H1 (cell line): ENCODE measurements at regions not wholly inside any gene's neighbourhood (a gene's known extent, or its start where the extent isn't known, plus 50 kb on each side); places are given as distances from the start of the nearest gene placed in this dataset.

Source experiments
- BRCA1 ChIP-seq: IDR thresholded peaks from 2 replicates; pipeline ENCODE4 v1.6.1; 2012; ENCODE audit warnings: low read depth, low read length, improper control_type of control experiment
- E2F6 ChIP-seq: IDR thresholded peaks from 2 replicates; pipeline ENCODE4 v1.6.1; 2012; ENCODE audit warnings: inconsistent platforms
- GTF2F1 ChIP-seq: IDR thresholded peaks from 2 replicates; pipeline ENCODE4 v1.6.1; 2012; ENCODE audit warnings: low read depth, low read length, improper control_type of control experiment, borderline replicate concordance
- KDM1A ChIP-seq: fragments of 200-600, 300-600 bp; sonication (generic); IDR thresholded peaks from 2 replicates; pipeline ENCODE4 v1.7.1; 2016; ENCODE audit warnings: mild to moderate bottlenecking, low read length, borderline replicate concordance
- NANOG ChIP-seq: IDR thresholded peaks from 2 replicates; pipeline ENCODE4 v1.6.1; 2011; ENCODE audit warnings: low read length, low read depth, mild to moderate bottlenecking, inconsistent platforms; ENCODE audit not compliant: insufficient read depth, poor library complexity, severe bottlenecking
- RFX5 ChIP-seq: IDR thresholded peaks from 2 replicates; pipeline ENCODE4 v1.6.1; 2011; ENCODE audit warnings: low read depth, low read length, improper control_type of control experiment, borderline replicate concordance
- RXRA ChIP-seq: IDR thresholded peaks from 2 replicates; pipeline ENCODE4 v1.6.1; 2011; ENCODE audit warnings: low read depth, mild to moderate bottlenecking, low read length, moderate library complexity; ENCODE audit not compliant: insufficient read depth
- SAP30 ChIP-seq: fragments of 300-600 bp; sonication (generic); IDR thresholded peaks from 2 replicates; pipeline ENCODE4 v1.7.1; 2012; ENCODE audit warnings: low read length, moderate library complexity, mild to moderate bottlenecking, inconsistent platforms; ENCODE audit not compliant: insufficient read depth, insufficient replicate concordance
- USF2 ChIP-seq: IDR thresholded peaks from 2 replicates; pipeline ENCODE4 v1.6.1; 2011; ENCODE audit warnings: low read length, improper control_type of control experiment

- TF ChIP-seq GTF2F1 (no peak), RXRA (no peak), KDM1A (no peak), SAP30 (no peak), NANOG (no peak), RFX5 (no peak), E2F6 (no peak), BRCA1 (no peak), USF2 (no peak)
- TF ChIP-seq, all 59 proteins: peak for 0
Measured at GRCh38 chr4:43564107-43564506, 671.6 kb downstream of the GRXCR1 start (continued).
